Tibial nerve (tissue), 4 donors: ENCODE measurements at regions not wholly inside any gene's neighbourhood (a gene's known extent, or its start where the extent isn't known, plus 50 kb on each side); places are given as distances from the start of the nearest gene placed in this dataset.
"Not testable (repeated sequence)": the region's sequence is repeated elsewhere in the genome, so short reads cannot be mapped to it uniquely, and the experiment has no call there.

ENCODE experiments used
- DNase-seq, 2 donors: peaks; one replicate each; pipeline ENCODE4 v3.0.0-alpha.2; 2019; ENCODE audit warnings: low spot score in 2 of 2
- H3K27ac ChIP-seq, 4 donors: fragments of 200-600 bp; sonication (generic) in 3 of 4; one replicate each; pipeline ENCODE4 v1.5.1; 2017 to 2019; ENCODE audit warnings: mild to moderate bottlenecking in 1 of 4
- H3K27me3 ChIP-seq, 2 donors: fragments of 200-600 bp; sonication (generic) in 1 of 2; one replicate each; pipeline versions ENCODE4 v1.5.1 to v1.6.0; 2017 to 2019
- H3K36me3 ChIP-seq, 3 donors: fragments of 200-600 bp; sonication (generic); one replicate each; pipeline ENCODE4 v1.5.1; 2018 to 2019
- H3K4me1 ChIP-seq, 4 donors: fragments of 200-600 bp; sonication (generic) in 3 of 4; one replicate each; pipeline ENCODE4 v1.5.1; 2017 to 2019
- H3K4me3 ChIP-seq, 4 donors: fragments of 200-600 bp; sonication (generic) in 3 of 4; one replicate each; pipeline ENCODE4 v1.5.1; 2017 to 2019; ENCODE audit warnings: mild to moderate bottlenecking in 1 of 4, moderate library complexity in 1 of 4
- H3K9me3 ChIP-seq, 4 donors: fragments of 200-600 bp; sonication (generic) in 3 of 4; one replicate each; pipeline ENCODE4 v1.5.1; 2017 to 2019
- CTCF ChIP-seq, 5 experiments: fragments of 200-600 bp in 3 of 5; fragments of 450-650 bp in 2 of 5; sonication (generic) in 3 of 5; IDR thresholded peaks; one replicate each; pipeline ENCODE4 v1.5.1; 2016 to 2019; ENCODE audit warnings: antibody characterized with exemption in 5 of 5, mild to moderate bottlenecking in 3 of 5, moderate library complexity in 2 of 5
- EP300 ChIP-seq, 2 donors: sonication (generic); formaldehyde crosslinking; IDR thresholded peaks; one replicate each; pipeline ENCODE4 v1.6.1; 2017; ENCODE audit warnings: antibody characterized with exemption in 2 of 2, mild to moderate bottlenecking in 1 of 2
- POLR2A ChIP-seq, 2 donors: fragments of 450-650 bp; IDR thresholded peaks; one replicate each; pipeline ENCODE4 v1.6.1; 2017; ENCODE audit warnings: antibody characterized with exemption in 2 of 2, mild to moderate bottlenecking in 2 of 2, moderate library complexity in 2 of 2
- WGBS, 2 donors: methylation state at CpG; one replicate each; pipeline ENCODE4 v1.1.5; 2018; 5-methylcytosine and 5-hydroxymethylcytosine counted together

GRCh38 chr2:109727929-109728447, 66.1 kb upstream of the RGPD5 start:
- peaks cover 0 to 6% (median 2%) of the 10 kb centered on the region in 4 donors for H3K9me3 ChIP-seq
- DNase-seq: no peak
- H3K36me3 ChIP-seq: no peaks in the 10 kb centered on the region
- H3K4me1 ChIP-seq: peaks cover 0 to 13% (median 0%) of the 10 kb centered on the region in 4 donors
- H3K27me3 ChIP-seq: no peaks in the 10 kb centered on the region
- H3K27ac ChIP-seq: no peak overlapping the region
- no peak overlapping the region for H3K4me3 ChIP-seq
- TF ChIP-seq EP300 (IDR thresholded peaks at IDR 0.05) (no peak), POLR2A (IDR thresholded peaks at IDR 0.05) (no peak), CTCF (IDR thresholded peaks at IDR 0.05) (no peak)
- WGBS, 2 donors: 97% methylated on average over 4 of the region's 4 CpGs

GRCh38 chr2:109733746-109734145, 60.4 kb upstream of the RGPD5 start:
- WGBS, 2 donors: 91 to 93% methylated on average over 14 of the region's 14 CpGs
- H3K27ac ChIP-seq, H3K9me3 ChIP-seq, DNase-seq, H3K4me3 ChIP-seq, H3K27me3 ChIP-seq, H3K36me3 ChIP-seq: not testable (repeated sequence)
- H3K4me1 ChIP-seq: peaks cover 0 to 11% (median 0%) of the 10 kb centered on the region in 4 donors

GRCh38 chr2:109736177-109736827, 57.8 kb upstream of the RGPD5 start:
- 36 to 44% methylated on average over 15 of the region's 15 CpGs for WGBS, 2 donors
- Histone ChIP-seq H3K4me1 (peaks cover 0 to 3% (median 0%) of the 10 kb centered on the region in 4 donors), H3K27ac (no peak overlapping the region), H3K36me3 (no peaks in the 10 kb centered on the region), H3K4me3 (no peak overlapping the region), H3K27me3 (no peaks in the 10 kb centered on the region), H3K9me3 (no peaks in the 10 kb centered on the region)
- peak; percentile 42 to 82 for DNase-seq
- no peak for TF ChIP-seq EP300 (IDR thresholded peaks at IDR 0.05)
- TF ChIP-seq CTCF (IDR thresholded peaks at IDR 0.05): peak; percentile 54 to 84 (median 73)
